ENCODE measurements at regions not wholly inside any gene's neighbourhood (a gene's known extent, or its start where the extent isn't known, plus 50 kb on each side); places are given as distances from the start of the nearest gene placed in this dataset.
"Not testable (repeated sequence)": the region's sequence is repeated elsewhere in the genome, so short reads cannot be mapped to it uniquely, and the experiment has no call there.

DNA sequence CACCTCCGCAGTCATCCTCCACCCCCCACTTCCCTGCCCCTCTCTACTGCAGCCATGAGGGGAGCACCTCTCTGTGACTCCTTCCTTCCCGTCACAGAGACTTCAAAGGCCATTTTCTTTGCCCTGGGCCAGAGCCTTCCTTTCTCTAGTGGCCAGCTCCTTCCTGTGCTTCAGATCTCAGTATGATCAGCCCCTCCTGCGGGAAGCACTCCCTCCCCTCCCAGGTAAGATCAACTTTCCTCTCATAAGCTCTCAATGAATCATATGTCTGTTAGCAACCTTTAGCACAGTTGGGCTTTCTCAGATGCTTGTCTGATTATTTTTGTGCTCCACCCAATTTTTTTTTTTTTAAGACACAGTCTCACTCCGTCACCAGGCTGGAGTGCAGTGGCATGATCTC, 241.0 kb upstream of the PRSS1 start:
- Histone ChIP-seq H3K9ac (ENCODE audit: insufficient read length, low read depth) (no peak overlapping the region), H3K9me3 (ENCODE audit: insufficient read depth, low read length) (no peaks in the 10 kb centered on the region), H3K27me3 (ENCODE audit: insufficient read depth, insufficient read length) (no peaks in the 10 kb centered on the region), H3K4me1 (ENCODE audit: insufficient read depth, insufficient read length) (no peaks in the 10 kb centered on the region), H3K4me3 (ENCODE audit: insufficient read length, low read depth) (no peak overlapping the region), H3K36me3 (ENCODE audit: insufficient read depth, insufficient read length, low read length) (no peaks in the 10 kb centered on the region)
- TF ChIP-seq YY1 (IDR thresholded peaks at IDR 0.05; ENCODE audit: insufficient read depth, insufficient read length) (no peak), SUZ12 (IDR thresholded peaks at IDR 0.05; ENCODE audit: extremely low read depth, insufficient read depth, insufficient read length) (no peak), ZNF274 (IDR thresholded peaks at IDR 0.05; ENCODE audit: low read depth, low read length) (no peak)
- no peak for DNase-seq (ENCODE audit: low read depth, low spot score)

DNA sequence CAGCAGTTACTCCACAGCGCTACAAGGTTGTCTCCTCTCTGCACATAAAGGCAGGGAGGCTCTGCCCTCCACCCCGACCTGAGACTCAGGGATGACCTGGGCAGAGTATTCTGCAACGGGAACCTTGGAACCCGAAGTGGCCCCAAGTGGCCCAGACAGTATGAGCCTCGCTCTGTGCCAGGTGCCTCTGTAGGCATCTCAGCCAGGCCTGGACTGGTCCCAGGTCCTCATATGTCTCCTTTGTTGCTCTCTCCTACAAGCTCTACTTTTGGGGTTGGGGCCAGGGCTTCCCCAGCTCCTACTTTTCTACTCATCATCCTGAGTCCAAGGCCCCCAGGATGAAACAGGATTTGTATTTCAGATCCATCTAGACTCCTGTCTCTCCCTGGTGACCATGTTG, 241.5 kb upstream of the PRSS1 start:
- no peaks in the 10 kb centered on the region for H3K27me3 ChIP-seq (ENCODE audit: insufficient read depth, insufficient read length)

DNA sequence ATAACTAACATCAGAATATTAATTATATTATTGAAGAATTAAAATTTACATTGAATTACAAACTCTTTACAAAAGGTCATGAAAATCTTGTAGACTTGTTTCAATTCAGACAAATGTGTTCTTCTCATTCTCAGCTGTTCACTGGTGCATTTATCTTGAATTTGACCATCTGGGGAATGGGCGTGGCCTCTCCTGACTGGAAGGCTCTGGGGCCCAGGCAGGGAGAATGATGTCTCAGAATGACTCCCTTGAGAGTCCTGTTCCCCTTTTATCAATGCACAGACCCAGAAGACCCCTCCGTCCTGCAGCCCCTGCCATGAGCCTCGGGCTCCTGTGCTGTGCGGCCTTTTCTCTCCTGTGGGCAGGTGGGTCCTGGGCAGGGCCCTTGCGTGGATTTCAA, 242.2 kb upstream of the PRSS1 start:
- not testable (repeated sequence) for H3K27me3 ChIP-seq (ENCODE audit: insufficient read depth, insufficient read length); DNase-seq (ENCODE audit: low read depth, low spot score); H3K36me3 ChIP-seq (ENCODE audit: insufficient read depth, insufficient read length, low read length); H3K4me3 ChIP-seq (ENCODE audit: insufficient read length, low read depth); H3K4me1 ChIP-seq (ENCODE audit: insufficient read depth, insufficient read length); H3K9ac ChIP-seq (ENCODE audit: insufficient read length, low read depth); H3K9me3 ChIP-seq (ENCODE audit: insufficient read depth, low read length)

More for the DNA sequence above, 241.5 kb upstream of the PRSS1 start:
- no peaks in the 10 kb centered on the region for H3K36me3 ChIP-seq (ENCODE audit: insufficient read depth, insufficient read length, low read length)
- H3K4me3 ChIP-seq (ENCODE audit: insufficient read length, low read depth): no peak overlapping the region
- TF ChIP-seq ZNF274 (IDR thresholded peaks at IDR 0.05; ENCODE audit: low read depth, low read length) (no peak), YY1 (IDR thresholded peaks at IDR 0.05; ENCODE audit: insufficient read depth, insufficient read length) (no peak), SUZ12 (IDR thresholded peaks at IDR 0.05; ENCODE audit: extremely low read depth, insufficient read depth, insufficient read length) (no peak)
- no peak overlapping the region for H3K9ac ChIP-seq (ENCODE audit: insufficient read length, low read depth)
- H3K4me1 ChIP-seq (ENCODE audit: insufficient read depth, insufficient read length): no peaks in the 10 kb centered on the region
- DNase-seq (ENCODE audit: low read depth, low spot score): no peak
- H3K9me3 ChIP-seq (ENCODE audit: insufficient read depth, low read length): no peaks in the 10 kb centered on the region

DNA sequence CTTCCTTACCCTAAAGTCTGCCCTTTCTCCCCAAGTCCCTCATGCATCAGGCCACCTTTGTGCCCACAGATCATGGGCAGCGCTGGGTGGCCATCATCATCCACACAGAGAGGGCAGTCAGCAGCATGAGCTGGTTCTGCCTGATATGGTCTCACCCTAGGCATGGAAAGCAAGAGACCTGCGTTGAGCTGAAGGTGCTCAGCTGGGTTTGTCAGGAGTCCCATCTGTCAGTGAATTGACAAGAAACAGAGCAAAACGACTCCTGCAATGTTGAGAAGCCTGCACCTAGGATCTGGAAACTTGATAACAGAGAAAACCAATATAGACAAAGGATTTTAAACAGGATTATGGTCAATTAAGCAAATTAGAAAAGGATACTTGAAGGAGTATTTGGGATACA, 242.7 kb upstream of the PRSS1 start:
- TF ChIP-seq ZNF274 (IDR thresholded peaks at IDR 0.05; ENCODE audit: low read depth, low read length) (no peak), SUZ12 (IDR thresholded peaks at IDR 0.05; ENCODE audit: extremely low read depth, insufficient read depth, insufficient read length) (no peak), YY1 (IDR thresholded peaks at IDR 0.05; ENCODE audit: insufficient read depth, insufficient read length) (no peak)
- no peak for DNase-seq (ENCODE audit: low read depth, low spot score)

DNA sequence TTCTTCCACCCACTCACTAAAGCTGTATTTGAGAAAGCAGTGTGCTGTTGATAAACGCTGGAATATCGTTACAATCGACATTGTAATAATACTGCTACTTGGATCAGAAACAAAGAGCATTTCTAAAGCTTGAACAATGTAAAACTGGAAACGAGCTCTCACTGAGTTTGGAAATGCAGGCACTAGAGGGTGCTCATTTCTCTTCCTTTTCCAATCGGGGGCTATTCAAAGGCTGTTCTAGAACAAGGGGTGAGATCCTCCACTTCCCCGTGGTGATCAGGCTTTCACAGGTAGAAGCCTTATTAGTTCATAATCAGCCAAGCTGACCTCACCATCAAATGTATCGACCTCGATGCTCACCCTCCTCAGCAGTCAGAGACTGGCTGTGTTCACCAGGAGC, 245.3 kb upstream of the PRSS1 start:
- H3K9ac ChIP-seq (ENCODE audit: insufficient read length, low read depth); H3K27me3 ChIP-seq (ENCODE audit: insufficient read depth, insufficient read length); H3K36me3 ChIP-seq (ENCODE audit: insufficient read depth, insufficient read length, low read length); DNase-seq (ENCODE audit: low read depth, low spot score); H3K4me3 ChIP-seq (ENCODE audit: insufficient read length, low read depth); H3K4me1 ChIP-seq (ENCODE audit: insufficient read depth, insufficient read length); H3K9me3 ChIP-seq (ENCODE audit: insufficient read depth, low read length): not testable (repeated sequence)

More for the DNA sequence above, 242.7 kb upstream of the PRSS1 start:
- no peaks in the 10 kb centered on the region for H3K9me3 ChIP-seq (ENCODE audit: insufficient read depth, low read length)
- no peaks in the 10 kb centered on the region for H3K36me3 ChIP-seq (ENCODE audit: insufficient read depth, insufficient read length, low read length)
- H3K9ac ChIP-seq (ENCODE audit: insufficient read length, low read depth): no peak overlapping the region
- H3K27me3 ChIP-seq (ENCODE audit: insufficient read depth, insufficient read length): no peaks in the 10 kb centered on the region
- no peaks in the 10 kb centered on the region for H3K4me1 ChIP-seq (ENCODE audit: insufficient read depth, insufficient read length)
- H3K4me3 ChIP-seq (ENCODE audit: insufficient read length, low read depth): no peak overlapping the region

DNA sequence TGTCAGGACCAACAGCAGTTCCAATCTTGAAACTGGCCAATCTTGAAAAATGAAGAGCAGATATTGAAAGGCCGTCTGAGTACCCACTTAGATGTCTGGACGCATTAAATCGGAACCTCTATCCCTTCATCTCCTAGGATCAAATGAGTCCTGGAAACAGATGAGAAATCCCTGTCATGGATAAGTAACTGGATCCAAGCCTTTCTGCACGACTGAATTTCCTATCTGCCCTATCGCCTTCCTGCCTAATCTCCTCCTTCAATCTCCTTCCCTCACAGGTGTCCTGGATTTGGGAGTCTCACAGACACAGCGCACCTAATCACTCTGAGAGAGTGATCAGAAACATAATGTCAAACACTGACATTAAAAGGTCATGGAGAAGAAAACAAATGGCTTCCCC, 245.2 kb upstream of the PRSS58 start:
- Histone ChIP-seq H3K9ac (ENCODE audit: insufficient read length, low read depth) (no peak overlapping the region), H3K4me3 (ENCODE audit: insufficient read length, low read depth) (no peak overlapping the region), H3K27me3 (ENCODE audit: insufficient read depth, insufficient read length) (no peaks in the 10 kb centered on the region), H3K9me3 (ENCODE audit: insufficient read depth, low read length) (no peaks in the 10 kb centered on the region), H3K36me3 (ENCODE audit: insufficient read depth, insufficient read length, low read length) (no peaks in the 10 kb centered on the region), H3K4me1 (ENCODE audit: insufficient read depth, insufficient read length) (no peaks in the 10 kb centered on the region)
- no peak for DNase-seq (ENCODE audit: low read depth, low spot score)
- TF ChIP-seq YY1 (IDR thresholded peaks at IDR 0.05; ENCODE audit: insufficient read depth, insufficient read length) (no peak), ZNF274 (IDR thresholded peaks at IDR 0.05; ENCODE audit: low read depth, low read length) (no peak), SUZ12 (IDR thresholded peaks at IDR 0.05; ENCODE audit: extremely low read depth, insufficient read depth, insufficient read length) (no peak)

DNA sequence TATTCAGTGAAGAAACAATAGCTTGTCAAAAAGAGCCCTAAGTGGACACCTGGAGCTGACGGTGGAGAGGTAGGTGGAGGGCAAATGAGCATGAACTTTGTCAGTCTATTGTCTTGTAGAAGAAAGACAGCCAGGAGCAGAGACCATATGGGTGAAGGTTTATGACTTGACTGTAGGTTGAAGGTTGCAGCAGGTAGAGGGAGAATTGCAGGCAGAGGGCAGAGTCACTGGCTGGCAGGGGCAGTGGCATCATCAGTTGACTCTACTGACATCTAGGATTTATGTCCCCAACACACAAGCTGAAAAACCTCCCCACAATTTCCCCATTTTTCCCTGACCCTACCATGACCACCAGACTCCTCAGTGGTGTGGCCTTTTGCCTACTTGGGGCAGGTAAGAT, 243.6 kb upstream of the PRSS58 start:
- TF ChIP-seq SUZ12 (IDR thresholded peaks at IDR 0.05; ENCODE audit: extremely low read depth, insufficient read depth, insufficient read length): no peak
- no peak for TF ChIP-seq YY1 (IDR thresholded peaks at IDR 0.05; ENCODE audit: insufficient read depth, insufficient read length)
- TF ChIP-seq ZNF274 (IDR thresholded peaks at IDR 0.05; ENCODE audit: low read depth, low read length): no peak

DNA sequence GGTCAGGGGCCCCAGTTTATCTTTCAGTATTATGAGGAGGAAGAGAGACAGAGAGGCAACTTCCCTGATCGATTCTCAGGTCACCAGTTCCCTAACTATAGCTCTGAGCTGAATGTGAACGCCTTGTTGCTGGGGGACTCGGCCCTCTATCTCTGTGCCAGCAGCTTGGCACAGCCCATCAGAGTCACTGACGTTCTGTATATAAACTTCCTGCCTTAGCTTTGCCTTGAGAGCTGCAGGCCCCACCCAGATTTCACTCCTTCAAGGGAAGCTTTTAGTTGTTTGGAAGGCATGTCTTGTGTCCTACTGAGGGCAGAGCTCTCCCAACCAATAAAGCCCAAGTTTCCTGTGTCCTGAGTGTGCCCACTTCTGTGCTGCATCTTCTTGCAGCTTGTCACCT, 242.5 kb upstream of the PRSS58 start:
- no peak overlapping the region for H3K4me3 ChIP-seq (ENCODE audit: insufficient read length, low read depth)

More for the DNA sequence above, 243.6 kb upstream of the PRSS58 start:
- Histone ChIP-seq H3K9me3 (ENCODE audit: insufficient read depth, low read length) (no peaks in the 10 kb centered on the region), H3K36me3 (ENCODE audit: insufficient read depth, insufficient read length, low read length) (no peaks in the 10 kb centered on the region), H3K4me3 (ENCODE audit: insufficient read length, low read depth) (no peak overlapping the region), H3K9ac (ENCODE audit: insufficient read length, low read depth) (no peak overlapping the region), H3K4me1 (ENCODE audit: insufficient read depth, insufficient read length) (no peaks in the 10 kb centered on the region), H3K27me3 (ENCODE audit: insufficient read depth, insufficient read length) (no peaks in the 10 kb centered on the region)
- DNase-seq (ENCODE audit: low read depth, low spot score): no peak

More for the DNA sequence above, 242.5 kb upstream of the PRSS58 start:
- no peak for DNase-seq (ENCODE audit: low read depth, low spot score)
- Histone ChIP-seq H3K9me3 (ENCODE audit: insufficient read depth, low read length) (no peaks in the 10 kb centered on the region), H3K4me1 (ENCODE audit: insufficient read depth, insufficient read length) (no peaks in the 10 kb centered on the region), H3K36me3 (ENCODE audit: insufficient read depth, insufficient read length, low read length) (no peaks in the 10 kb centered on the region), H3K27me3 (ENCODE audit: insufficient read depth, insufficient read length) (peaks cover 6% of the 10 kb centered on the region), H3K9ac (ENCODE audit: insufficient read length, low read depth) (no peak overlapping the region)
- TF ChIP-seq YY1 (IDR thresholded peaks at IDR 0.05; ENCODE audit: insufficient read depth, insufficient read length) (no peak), SUZ12 (IDR thresholded peaks at IDR 0.05; ENCODE audit: extremely low read depth, insufficient read depth, insufficient read length) (no peak), ZNF274 (IDR thresholded peaks at IDR 0.05; ENCODE audit: low read depth, low read length) (no peak)
